GM21717 (cell line): ENCODE measurements at regions not wholly inside any gene's neighbourhood (a gene's known extent, or its start where the extent isn't known, plus 50 kb on each side); places are given as distances from the start of the nearest gene placed in this dataset.

Source experiments
- ATAC-seq: cut with Tn5 transposase; IDR thresholded peaks from one replicate; pipeline ENCODE4 v1.9.1; 2021; ENCODE audit warnings: mild to moderate bottlenecking, moderate library complexity; ENCODE audit not compliant: unreplicated experiment

DNA sequence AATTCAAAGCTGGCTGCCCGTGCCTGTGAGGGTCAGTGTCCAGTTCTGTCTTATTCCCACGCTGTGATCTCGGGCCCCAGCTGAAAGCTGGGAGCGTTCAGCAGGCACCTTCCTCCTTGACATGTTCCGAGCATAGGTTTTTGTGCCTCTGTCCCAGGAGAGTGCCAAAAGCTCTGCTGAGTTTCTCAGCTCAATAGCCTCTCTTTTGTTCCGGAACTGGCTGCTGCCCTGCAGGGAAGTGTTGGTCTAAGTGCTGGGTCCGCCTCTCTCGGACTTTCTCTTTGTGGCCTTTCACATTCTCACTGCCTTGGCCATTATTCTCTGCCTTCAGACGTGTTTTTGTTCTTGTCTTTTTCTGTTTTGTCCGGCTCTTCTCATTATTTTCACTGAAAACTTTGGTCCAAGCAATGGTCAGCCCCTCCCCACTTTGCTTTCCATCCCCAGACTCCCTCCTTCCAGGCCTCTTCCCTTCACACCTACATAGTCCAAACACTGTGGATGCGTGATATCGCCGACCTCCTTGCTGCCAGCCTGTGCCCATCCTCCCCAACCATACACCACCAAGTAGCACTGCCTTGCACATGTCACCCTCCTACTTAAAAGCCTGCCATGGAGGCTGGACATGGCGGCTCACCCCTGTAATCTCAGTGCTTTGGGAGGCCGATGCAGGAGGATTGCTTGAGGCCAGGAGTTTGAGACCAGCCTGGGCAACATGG, 233.8 kb downstream of the RHOU start:
- no peak for ATAC-seq

DNA sequence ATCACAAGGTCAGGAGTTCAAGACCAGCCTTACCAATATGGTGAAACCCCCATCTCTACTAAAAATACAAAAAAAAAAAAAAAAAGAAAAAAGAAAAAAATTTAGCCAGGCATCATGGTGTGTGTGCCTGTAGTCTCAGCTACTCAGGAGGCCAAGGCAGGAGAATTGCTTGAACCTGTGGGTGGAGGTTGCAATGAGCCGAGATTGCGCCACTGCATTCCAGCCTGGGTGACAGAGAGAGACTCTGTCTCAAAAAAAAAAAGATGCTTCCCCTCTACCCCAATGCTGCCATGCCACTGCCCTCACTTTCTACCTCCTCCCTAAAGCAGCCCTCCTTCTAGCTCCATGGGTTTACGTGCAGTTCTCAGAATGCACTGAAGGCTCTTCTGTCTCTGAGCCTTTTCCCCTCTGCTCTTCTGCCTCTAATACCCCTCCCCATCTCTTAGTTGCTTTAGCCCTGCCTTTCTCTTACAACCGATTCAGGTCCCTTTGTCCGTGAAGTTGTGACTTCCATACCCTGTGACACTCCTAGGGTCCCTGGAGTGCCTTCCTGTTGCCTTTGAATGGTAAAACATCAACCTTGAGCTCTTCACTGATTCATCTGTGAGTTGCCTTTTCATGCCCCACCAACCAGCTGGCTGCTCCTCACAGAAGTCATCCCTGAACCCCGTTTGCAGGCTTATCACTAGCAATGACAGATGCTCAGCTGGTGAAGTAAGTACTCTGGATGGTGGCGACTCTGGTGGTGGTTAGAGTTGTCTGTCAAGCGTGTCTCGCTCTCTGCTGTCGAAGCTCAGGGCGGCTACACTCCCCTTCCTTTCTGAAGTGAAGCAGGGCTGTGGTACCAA, 234.9 kb downstream of the RHOU start:
- no peak for ATAC-seq

- ATAC-seq, result no peak
Observed at GRCh38 chr1:228972576-228972975, 237.3 kb downstream of the RHOU start.

GRCh38 chr1:228974273-228974672, 239.0 kb downstream of the RHOU start:
- ATAC-seq, result no peak

- no peak for ATAC-seq
Observed at GRCh38 chr1:228975238-228975907, 240.1 kb downstream of the RHOU start.

- no peak for ATAC-seq
Observed at GRCh38 chr1:228976316-228976715, 241.0 kb downstream of the RHOU start.

- no peak for ATAC-seq
Observed at GRCh38 chr1:228977307-228977706, 242.0 kb downstream of the RHOU start.

- no peak for ATAC-seq
Observed at GRCh38 chr1:228977741-228978140, 242.5 kb downstream of the RHOU start.

GRCh38 chr1:228978484-228979324, 243.4 kb downstream of the RHOU start:
- ATAC-seq, result no peak

DNA sequence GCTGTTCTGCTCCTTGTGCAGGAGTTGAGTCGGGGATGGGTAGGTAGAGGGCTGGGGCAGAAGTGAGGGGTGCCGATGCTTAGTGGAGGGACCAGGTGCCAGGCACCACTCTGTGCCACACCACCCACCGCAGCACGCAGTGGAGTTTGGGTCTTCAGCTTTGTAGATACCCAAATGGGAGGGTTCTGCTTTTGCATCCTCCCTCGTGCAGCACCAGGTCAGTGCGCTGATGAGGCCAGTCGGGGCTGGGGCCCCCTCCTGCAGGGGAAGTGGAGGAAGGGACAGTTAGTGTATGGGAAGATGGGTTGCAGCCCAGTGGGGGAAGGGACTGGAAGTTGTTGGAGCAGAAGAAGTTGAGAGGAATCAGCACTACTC, 244.0 kb downstream of the RHOU start:
- no peak for ATAC-seq

- no peak for ATAC-seq
Observed at GRCh38 chr1:228979774-228980173, 244.5 kb downstream of the RHOU start.

DNA sequence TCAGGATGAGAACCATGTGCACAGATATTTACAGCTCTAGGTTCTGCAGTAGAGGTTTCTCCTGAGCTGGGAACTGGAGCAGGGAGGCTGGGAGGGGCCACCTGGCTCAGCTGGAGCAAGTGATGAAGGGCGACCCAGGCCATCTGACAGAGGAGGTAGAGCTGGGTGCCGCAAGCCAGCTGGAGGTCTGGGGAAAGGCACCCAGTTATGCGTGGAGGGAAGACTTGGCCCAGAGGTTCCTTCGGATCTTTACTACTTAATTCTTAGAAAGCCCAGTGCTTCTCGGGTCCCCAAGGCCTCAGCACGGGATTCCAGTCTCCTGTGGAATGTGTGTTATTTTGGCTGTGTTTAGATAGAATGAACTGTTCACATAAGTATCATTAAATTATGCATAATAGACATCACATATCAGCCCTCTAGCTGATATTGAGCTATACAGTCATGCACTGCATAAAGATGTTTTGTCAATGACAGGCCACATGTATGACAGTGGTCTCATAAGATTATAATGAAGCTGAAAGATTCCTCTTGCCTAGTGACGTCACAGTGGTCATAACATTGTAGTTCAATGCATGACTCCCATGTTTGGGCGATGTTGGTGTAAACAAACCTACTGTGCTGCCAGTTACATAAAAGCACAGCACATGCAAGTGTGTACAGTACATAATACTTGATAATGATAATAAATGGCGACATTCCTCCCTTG, 245.1 kb downstream of the RHOU start:
- ATAC-seq, result no peak

GRCh38 chr1:228982637-228983036, 247.4 kb downstream of the RHOU start:
- no peak for ATAC-seq

DNA sequence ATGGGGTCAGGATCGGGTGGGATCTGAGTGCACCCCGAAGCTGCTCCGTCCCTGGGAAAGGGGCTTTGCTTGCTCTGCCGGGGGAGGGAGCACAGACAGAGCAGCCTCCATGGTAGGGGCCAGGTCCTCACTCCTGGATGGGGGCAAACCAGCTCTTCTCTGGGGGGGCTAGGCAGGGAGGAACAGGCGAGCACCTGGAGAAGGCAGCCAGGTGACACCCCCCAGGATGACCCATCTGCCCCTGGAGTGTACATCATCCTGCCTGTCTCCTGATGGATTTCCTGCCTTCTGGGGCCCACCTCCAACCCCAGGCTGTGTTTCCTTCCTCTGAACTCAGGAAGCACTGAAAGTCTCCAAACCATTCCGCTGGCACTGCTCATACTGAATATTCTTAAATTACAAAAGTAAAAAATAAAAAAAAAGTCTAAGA, 248.0 kb downstream of the RHOU start:
- no peak for ATAC-seq

GRCh38 chr1:228983661-228984060, 248.4 kb downstream of the RHOU start:
- no peak for ATAC-seq

DNA sequence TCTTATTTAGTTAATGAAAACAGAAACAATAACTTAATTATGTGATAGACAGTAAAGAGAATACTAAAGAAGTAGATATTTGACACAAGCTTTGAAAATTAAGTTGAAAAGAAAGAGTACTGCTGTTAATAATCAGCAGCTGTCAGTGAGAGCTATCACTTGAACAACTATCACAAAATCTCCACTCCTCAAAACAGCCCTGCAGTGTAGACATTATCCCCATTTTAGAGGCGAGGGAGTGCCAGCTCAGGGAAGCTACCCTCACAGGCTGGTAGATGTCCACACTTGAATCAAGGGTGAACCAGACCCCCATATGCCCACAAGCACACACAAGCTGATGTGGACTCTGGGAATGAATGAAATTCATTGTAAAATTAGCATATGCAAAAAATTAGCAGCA, 248.8 kb downstream of the RHOU start:
- ATAC-seq, result no peak

- ATAC-seq, result no peak
Observed at GRCh38 chr1:228984646-228985631, 249.7 kb downstream of the RHOU start.

DNA sequence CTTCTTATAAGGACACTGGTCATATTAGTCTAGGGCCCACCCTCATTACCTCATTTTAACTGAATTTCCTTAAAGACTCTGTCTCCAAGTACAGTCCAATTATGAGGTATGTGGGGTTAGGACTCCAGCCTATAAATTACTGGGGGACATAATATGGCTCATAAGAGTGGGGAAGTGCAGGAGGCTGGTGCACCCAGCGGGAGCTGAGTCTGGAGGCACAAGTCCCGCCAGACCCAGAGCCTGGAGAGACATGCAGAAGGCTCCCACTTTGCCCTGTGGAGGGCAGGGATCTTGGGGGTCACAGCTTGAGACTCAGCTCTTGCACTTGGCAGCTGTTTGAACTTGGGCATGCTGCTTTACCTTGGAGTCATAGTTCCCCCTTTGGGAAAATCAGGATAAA, 250.4 kb downstream of the RHOU start:
- ATAC-seq, result no peak
